Neural progenitor cell (in vitro differentiated cells): ENCODE measurements at regions not wholly inside any gene's neighbourhood (a gene's known extent, or its start where the extent isn't known, plus 50 kb on each side); places are given as distances from the start of the nearest gene placed in this dataset.

Experiments
- DNase-seq: peaks from one replicate; pipeline ENCODE4 v3.0.0-alpha.2; 2016; ENCODE audit warnings: low spot score
- H2AFZ ChIP-seq: fragments of 200-600 bp; sonication (generic); replicated peaks from 2 replicates; pipeline ENCODE4 v1.6.1; 2016; ENCODE audit warnings: antibody characterized with exemption
- H3F3A ChIP-seq: fragments of 200-600 bp; sonication (generic); 2 replicates; pipeline ENCODE4 v1.6.1; 2016; ENCODE audit warnings: antibody characterized with exemption, low read depth
- H3K27ac ChIP-seq: fragments of 200-600 bp; sonication (generic); 2 replicates; pipeline ENCODE4 v1.5.1; 2016; ENCODE audit warnings: mild to moderate bottlenecking
- H3K27me3 ChIP-seq: fragments of 200-600 bp; sonication (generic); 2 replicates; pipeline ENCODE4 v1.6.1; 2016; ENCODE audit warnings: mild to moderate bottlenecking, moderate library complexity
- H3K36me3 ChIP-seq: fragments of 200-600 bp; sonication (generic); 2 replicates; pipeline ENCODE4 v1.5.1; 2016
- H3K4me1 ChIP-seq: fragments of 200-600 bp; sonication (generic); 2 replicates; pipeline ENCODE4 v1.6.1; 2016; ENCODE audit warnings: mixed run types
- H3K4me2 ChIP-seq: fragments of 200-600 bp; sonication (generic); 2 replicates; pipeline ENCODE4 v1.6.1; 2016
- H3K4me3 ChIP-seq: fragments of 200-600 bp; sonication (generic); 2 replicates; pipeline ENCODE4 v1.5.1; 2016
- H3K79me2 ChIP-seq: fragments of 200-600 bp; sonication (generic); 2 replicates; pipeline ENCODE4 v1.6.1; 2016; ENCODE audit warnings: low read depth
- H3K9ac ChIP-seq: fragments of 200-600 bp; sonication (generic); 2 replicates; pipeline ENCODE4 v1.6.1; 2016
- H3K9me3 ChIP-seq: fragments of 200-600 bp; sonication (generic); 2 replicates; pipeline ENCODE4 v1.5.1; 2016; ENCODE audit warnings: low read depth
- H4K20me1 ChIP-seq: fragments of 200-600 bp; sonication (generic); 2 replicates; pipeline ENCODE4 v1.6.1; 2016; ENCODE audit warnings: low read depth
- H3K27ac Mint-ChIP-seq: 3 replicates; pipeline ENCODE4 v1.8.0; 2021; ENCODE audit warnings: mixed read lengths
- H3K27me3 Mint-ChIP-seq: 2 replicates; pipeline ENCODE4 v1.8.0; 2022; ENCODE audit warnings: low read depth, mild to moderate bottlenecking, inconsistent platforms, moderate library complexity, mixed read lengths; ENCODE audit not compliant: insufficient read depth
- H3K36me3 Mint-ChIP-seq: 3 replicates; pipeline ENCODE4 v1.8.0; 2021; ENCODE audit warnings: mixed read lengths
- H3K4me1 Mint-ChIP-seq: 3 replicates; pipeline ENCODE4 v1.8.0; 2021; ENCODE audit warnings: mixed read lengths
- H3K4me3 Mint-ChIP-seq: 3 replicates; pipeline ENCODE4 v1.8.0; 2021; ENCODE audit warnings: mild to moderate bottlenecking, moderate library complexity, mixed read lengths
- H3K9me3 Mint-ChIP-seq: 3 replicates; pipeline ENCODE4 v1.8.0; 2020; ENCODE audit warnings: mixed read lengths
- EZH2 ChIP-seq: fragments of 200-600 bp; sonication (generic); IDR thresholded peaks from 2 replicates; pipeline ENCODE4 v1.6.1; 2017; ENCODE audit warnings: antibody characterized with exemption, mild to moderate bottlenecking, moderate library complexity
- EZH2phosphoT487 ChIP-seq: fragments of 200-600 bp; sonication (generic); IDR thresholded peaks from 2 replicates; pipeline ENCODE4 v1.6.1; 2017; ENCODE audit warnings: antibody characterized with exemption
- TF ChIP-seq, protein P1 (sequence below): fragments of 200-600 bp; sonication (generic); IDR thresholded peaks from 2 replicates; pipeline ENCODE4 v1.5.1; 2017; ENCODE audit warnings: antibody characterized with exemption, mild to moderate bottlenecking

DNA sequence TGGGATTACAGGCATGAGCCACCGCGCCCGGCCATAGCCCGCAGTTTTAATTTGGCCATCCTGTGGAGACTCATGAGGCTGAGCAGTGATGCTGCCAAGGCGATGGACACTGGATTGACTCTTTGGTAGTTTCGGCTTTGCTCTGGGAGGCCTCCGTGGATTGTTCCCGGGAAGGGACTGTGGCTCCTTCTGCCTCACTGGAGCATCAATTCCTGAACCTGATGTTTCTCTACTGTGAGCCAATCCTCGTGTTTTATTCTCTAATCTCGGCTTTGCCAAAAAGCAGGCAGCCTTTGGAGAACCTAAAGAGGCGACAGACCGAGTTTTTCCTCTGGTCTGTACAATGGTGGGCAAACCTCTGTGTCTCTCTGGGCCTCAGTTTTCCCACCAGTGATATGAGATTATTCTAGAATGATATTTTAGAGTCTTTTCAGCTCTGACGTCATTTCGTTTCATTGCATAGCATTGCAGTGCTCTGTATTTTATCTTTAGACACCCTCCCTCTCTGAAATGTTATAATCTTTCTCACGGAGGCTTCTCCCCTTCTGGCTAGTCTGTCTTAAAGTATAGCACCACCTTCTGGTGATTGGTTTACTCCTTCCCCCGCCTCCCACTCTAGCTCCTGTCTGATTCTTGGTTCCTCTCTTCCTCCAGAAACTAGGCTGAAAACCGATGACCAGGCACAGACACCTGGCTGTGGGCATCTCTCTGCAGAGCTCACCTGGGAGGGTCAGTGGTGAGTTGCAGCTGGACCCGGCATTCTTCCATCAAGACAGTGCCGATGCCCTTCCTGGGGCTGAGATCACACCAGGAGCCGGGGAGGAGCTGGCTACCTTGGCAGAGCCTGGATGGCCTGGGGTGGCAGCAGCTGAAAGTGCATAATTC, 341.3 kb downstream of the MYCN start:
- Histone ChIP-seq H3K4me3 (no peak overlapping the region), H3K36me3 (no peaks in the 10 kb centered on the region), H3K9ac (no peak overlapping the region), H3K4me1 (peaks cover 11% of the 10 kb centered on the region), H3F3A (no peaks in the 10 kb centered on the region), H3K27ac (no peak overlapping the region), H3K27me3 (no peaks in the 10 kb centered on the region), H2AFZ (no peak overlapping the region), H3K4me2 (no peak overlapping the region), H4K20me1 (no peaks in the 10 kb centered on the region), H3K9me3 (no peaks in the 10 kb centered on the region), H3K79me2 (no peaks in the 10 kb centered on the region)
- H3K36me3 Mint-ChIP-seq = peaks cover 2% of the 10 kb centered on the region
- peaks cover 6% of the 10 kb centered on the region for H3K9me3 Mint-ChIP-seq
- peaks cover 29% of the 10 kb centered on the region for H3K4me1 Mint-ChIP-seq
- H3K4me3 Mint-ChIP-seq = no peak overlapping the region
- H3K27me3 Mint-ChIP-seq = peaks cover 19% of the 10 kb centered on the region
- TF ChIP-seq EZH2 = no peak
- TF ChIP-seq, protein P1, sequence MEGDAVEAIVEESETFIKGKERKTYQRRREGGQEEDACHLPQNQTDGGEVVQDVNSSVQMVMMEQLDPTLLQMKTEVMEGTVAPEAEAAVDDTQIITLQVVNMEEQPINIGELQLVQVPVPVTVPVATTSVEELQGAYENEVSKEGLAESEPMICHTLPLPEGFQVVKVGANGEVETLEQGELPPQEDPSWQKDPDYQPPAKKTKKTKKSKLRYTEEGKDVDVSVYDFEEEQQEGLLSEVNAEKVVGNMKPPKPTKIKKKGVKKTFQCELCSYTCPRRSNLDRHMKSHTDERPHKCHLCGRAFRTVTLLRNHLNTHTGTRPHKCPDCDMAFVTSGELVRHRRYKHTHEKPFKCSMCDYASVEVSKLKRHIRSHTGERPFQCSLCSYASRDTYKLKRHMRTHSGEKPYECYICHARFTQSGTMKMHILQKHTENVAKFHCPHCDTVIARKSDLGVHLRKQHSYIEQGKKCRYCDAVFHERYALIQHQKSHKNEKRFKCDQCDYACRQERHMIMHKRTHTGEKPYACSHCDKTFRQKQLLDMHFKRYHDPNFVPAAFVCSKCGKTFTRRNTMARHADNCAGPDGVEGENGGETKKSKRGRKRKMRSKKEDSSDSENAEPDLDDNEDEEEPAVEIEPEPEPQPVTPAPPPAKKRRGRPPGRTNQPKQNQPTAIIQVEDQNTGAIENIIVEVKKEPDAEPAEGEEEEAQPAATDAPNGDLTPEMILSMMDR = peak; percentile 81
- peak; percentile 71 for DNase-seq
- peak overlapping the region; percentile 4 for H3K27ac Mint-ChIP-seq

GRCh38 chr2:16280081-16280480, 339.7 kb downstream of the MYCN start:
- H3K27me3 Mint-ChIP-seq = peaks cover 6% of the 10 kb centered on the region
- no peaks in the 10 kb centered on the region for H4K20me1 ChIP-seq
- no peaks in the 10 kb centered on the region for H3K27me3 ChIP-seq
- H3K4me3 Mint-ChIP-seq = no peak overlapping the region
- no peaks in the 10 kb centered on the region for H3K79me2 ChIP-seq
- H2AFZ ChIP-seq = no peak overlapping the region
- no peaks in the 10 kb centered on the region for H3K36me3 ChIP-seq
- H3K36me3 Mint-ChIP-seq = peaks cover 2% of the 10 kb centered on the region
- H3F3A ChIP-seq = peaks cover 2% of the 10 kb centered on the region
- peaks cover 27% of the 10 kb centered on the region for H3K4me1 Mint-ChIP-seq
- H3K4me1 ChIP-seq = peaks cover 7% of the 10 kb centered on the region
- TF ChIP-seq, protein P1 = no peak
- no peak for TF ChIP-seq EZH2
- TF ChIP-seq EZH2phosphoT487 = no peak
- no peak overlapping the region for H3K9ac ChIP-seq
- H3K27ac ChIP-seq = no peak overlapping the region
- H3K4me2 ChIP-seq = no peak overlapping the region
- H3K27ac Mint-ChIP-seq = no peak overlapping the region
- H3K9me3 Mint-ChIP-seq = peaks cover 6% of the 10 kb centered on the region
- H3K4me3 ChIP-seq = no peak overlapping the region
- DNase-seq = no peak
- no peaks in the 10 kb centered on the region for H3K9me3 ChIP-seq

DNA sequence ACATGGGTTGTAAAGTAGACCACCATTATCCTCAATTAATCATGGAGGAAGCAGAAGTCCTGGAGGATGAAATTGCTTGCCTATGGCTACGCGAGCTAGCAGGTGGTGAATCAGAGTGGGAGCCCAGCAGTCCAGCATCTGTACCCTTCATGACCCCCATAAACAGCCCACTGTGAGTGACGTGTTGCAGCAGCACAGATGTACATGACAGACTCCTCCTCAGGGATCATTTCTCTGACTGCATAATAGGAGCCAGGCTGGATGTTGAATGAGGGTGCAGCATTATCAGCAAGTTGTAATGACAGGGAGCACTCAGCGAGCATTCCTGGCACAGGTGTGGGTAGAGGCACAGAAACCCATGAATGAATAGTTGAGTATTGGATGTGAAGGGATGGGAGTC, 339.3 kb downstream of the MYCN start:
- peaks cover 2% of the 10 kb centered on the region for H3K36me3 Mint-ChIP-seq
- H3K4me3 ChIP-seq = no peak overlapping the region

More for the DNA sequence above, 339.3 kb downstream of the MYCN start:
- H2AFZ ChIP-seq = no peak overlapping the region
- no peaks in the 10 kb centered on the region for H3K79me2 ChIP-seq
- DNase-seq = no peak
- H3K4me1 ChIP-seq = peaks cover 7% of the 10 kb centered on the region
- H3K27ac Mint-ChIP-seq = no peak overlapping the region
- H3F3A ChIP-seq = peaks cover 2% of the 10 kb centered on the region
- H3K4me3 Mint-ChIP-seq = no peak overlapping the region
- peaks cover 6% of the 10 kb centered on the region for H3K9me3 Mint-ChIP-seq
- H3K9me3 ChIP-seq = no peaks in the 10 kb centered on the region
- no peak overlapping the region for H3K27ac ChIP-seq
- peaks cover 24% of the 10 kb centered on the region for H3K4me1 Mint-ChIP-seq
- H3K27me3 Mint-ChIP-seq = peaks cover 6% of the 10 kb centered on the region
- no peak overlapping the region for H3K9ac ChIP-seq
- no peak overlapping the region for H3K4me2 ChIP-seq
- no peaks in the 10 kb centered on the region for H3K36me3 ChIP-seq
- TF ChIP-seq, protein P1 = no peak
- TF ChIP-seq EZH2 (no peak), EZH2phosphoT487 (no peak)
- no peaks in the 10 kb centered on the region for H4K20me1 ChIP-seq
- H3K27me3 ChIP-seq = no peaks in the 10 kb centered on the region
